HG02610 (cell line): ENCODE measurements at regions not wholly inside any gene's neighbourhood (a gene's known extent, or its start where the extent isn't known, plus 50 kb on each side); places are given as distances from the start of the nearest gene placed in this dataset.
"Not testable (repeated sequence)": the region's sequence is repeated elsewhere in the genome, so short reads cannot be mapped to it uniquely, and the experiment has no call there.

Experiments used
- ATAC-seq: cut with Tn5 transposase; IDR thresholded peaks from one replicate; pipeline ENCODE4 v1.9.1; 2021; ENCODE audit warnings: mild to moderate bottlenecking, moderate library complexity; ENCODE audit not compliant: unreplicated experiment

GRCh38 chr4:33065749-33066148 is 2345.6 kb downstream of the PCDH7 start:
- no peak for ATAC-seq

GRCh38 chr4:33067221-33067620 is 2347.1 kb downstream of the PCDH7 start:
- no peak for ATAC-seq

DNA sequence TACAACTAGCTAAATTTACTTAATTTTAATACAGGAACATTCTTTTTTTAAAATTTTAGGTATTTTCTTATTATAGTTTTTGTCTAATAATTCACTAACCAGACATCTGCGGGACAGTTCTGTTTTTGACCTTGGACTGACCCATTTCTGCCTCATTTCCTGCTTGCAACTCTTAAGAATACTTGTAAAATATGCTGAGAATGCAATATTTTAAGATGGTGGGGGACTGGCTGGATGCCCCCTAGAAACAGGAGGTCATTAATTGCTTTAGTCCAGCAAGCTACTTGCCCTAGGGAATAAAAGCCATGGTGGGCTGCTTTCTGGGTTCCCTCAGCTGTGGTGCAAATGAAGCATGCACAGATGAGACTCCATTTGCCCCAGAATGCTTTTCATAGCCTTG is 2348.4 kb downstream of the PCDH7 start:
- no peak for ATAC-seq

GRCh38 chr4:33071535-33071934 is 2351.4 kb downstream of the PCDH7 start:
- ATAC-seq, result no peak

DNA sequence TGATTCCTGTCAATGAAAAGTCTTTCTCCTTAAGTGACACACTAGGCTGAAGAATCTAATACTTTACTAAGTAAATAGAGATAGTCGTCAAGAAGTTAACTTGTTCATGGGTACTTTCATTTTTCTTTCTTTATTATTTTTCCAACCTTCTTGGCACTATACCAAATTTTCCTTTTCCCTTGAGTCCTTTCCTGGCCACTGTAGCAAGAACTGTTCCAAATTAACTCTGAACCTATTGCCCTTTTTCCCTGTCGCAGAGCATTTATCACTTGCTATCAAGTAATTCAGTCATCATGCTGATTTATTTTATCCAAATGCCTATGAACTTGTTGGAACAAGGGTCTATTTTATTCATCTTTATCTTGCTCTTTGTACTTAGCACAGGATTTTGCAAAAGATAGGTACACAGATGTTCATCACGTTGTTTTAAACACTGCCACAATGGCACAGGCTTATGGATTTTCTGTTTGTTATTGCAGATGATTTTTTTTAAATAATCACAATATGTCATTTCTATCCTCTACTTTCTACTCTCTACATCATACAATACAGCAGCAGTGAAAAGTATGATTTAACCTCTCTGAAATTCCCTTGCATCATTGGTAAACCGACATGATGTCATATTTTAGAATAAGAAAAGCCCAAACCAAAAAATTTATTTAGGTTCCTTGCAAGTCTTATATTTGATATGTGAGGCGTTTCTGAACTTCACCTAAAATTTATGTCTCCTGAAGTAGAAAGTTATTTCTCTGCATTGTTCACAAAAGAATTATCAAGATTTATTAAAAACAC is 2352.3 kb downstream of the PCDH7 start:
- ATAC-seq, result no peak

GRCh38 chr4:33073811-33074210 is 2353.6 kb downstream of the PCDH7 start:
- ATAC-seq, result no peak

GRCh38 chr4:33078145-33078544 is 2358.0 kb downstream of the PCDH7 start:
- ATAC-seq, result no peak

GRCh38 chr4:33080275-33080674 is 2360.1 kb downstream of the PCDH7 start:
- no peak for ATAC-seq

GRCh38 chr4:33085709-33086108 is 2365.5 kb downstream of the PCDH7 start:
- no peak for ATAC-seq

DNA sequence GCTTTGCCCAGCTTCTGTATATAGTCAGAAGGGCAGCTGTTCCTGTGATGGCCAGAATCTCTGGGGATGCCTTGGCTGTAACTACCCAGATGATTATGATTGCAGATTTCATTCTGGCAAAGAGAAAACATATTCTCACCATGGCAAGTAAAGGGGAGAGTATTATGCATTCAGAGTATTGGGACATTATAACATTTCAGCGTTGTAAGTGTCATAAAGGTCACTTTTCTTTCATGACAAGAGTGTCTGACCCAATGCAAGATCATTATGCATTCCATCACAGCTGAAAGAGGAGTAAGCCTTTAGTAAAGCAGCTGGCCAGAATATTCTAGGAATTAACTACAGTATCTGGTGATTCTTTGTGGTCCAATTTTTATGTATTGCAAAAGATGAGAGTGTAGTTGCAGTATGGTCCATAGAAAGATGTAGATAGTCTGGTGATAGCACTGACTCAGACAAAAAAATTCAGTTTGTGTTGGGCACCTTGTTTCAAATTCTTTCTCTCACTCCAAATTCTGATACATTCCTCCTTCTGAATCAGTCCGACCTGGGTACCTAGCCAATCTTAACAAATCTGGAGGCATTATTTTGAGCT is 2366.3 kb downstream of the PCDH7 start:
- ATAC-seq, result no peak

DNA sequence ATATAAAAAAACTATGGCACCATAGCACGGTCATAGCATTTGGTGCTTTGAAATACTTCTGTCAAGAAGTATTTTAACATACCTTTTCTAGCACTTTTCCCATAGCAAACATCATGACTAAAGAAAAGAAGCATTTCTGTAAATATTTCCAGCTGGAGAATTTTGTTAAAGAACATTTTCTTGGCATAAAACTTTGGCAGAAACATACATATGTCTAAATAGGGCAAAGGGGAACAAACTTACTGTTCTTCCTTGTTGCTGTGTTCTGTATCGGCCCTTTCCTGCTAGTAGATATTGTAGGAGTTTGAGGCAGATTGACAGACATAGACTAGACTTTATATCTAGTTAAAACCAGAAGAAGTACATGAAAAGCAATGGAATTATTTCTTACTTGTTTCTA is 2368.5 kb downstream of the PCDH7 start:
- no peak for ATAC-seq

- ATAC-seq, result no peak
These were observed 2370.7 kb downstream of the PCDH7 start for GRCh38 chr4:33090910-33091309.

DNA sequence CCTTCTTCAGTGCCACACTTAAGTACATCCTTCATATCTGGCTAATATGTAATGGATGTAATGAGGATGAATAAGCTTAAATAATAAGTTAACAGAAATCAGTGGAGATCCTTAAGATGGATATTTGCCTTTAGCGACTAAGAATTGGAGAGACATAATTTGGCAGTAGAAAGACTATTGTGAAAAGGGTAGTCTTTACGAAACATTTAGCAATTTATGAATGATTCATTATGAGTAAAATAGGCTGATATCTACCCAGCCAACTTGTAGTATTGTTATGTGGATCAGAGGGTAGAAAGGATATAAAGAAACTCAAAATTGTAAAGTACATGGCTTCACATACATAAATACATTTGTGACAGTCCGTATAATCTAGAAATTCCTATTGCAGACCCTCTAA is 2371.8 kb downstream of the PCDH7 start:
- no peak for ATAC-seq

DNA sequence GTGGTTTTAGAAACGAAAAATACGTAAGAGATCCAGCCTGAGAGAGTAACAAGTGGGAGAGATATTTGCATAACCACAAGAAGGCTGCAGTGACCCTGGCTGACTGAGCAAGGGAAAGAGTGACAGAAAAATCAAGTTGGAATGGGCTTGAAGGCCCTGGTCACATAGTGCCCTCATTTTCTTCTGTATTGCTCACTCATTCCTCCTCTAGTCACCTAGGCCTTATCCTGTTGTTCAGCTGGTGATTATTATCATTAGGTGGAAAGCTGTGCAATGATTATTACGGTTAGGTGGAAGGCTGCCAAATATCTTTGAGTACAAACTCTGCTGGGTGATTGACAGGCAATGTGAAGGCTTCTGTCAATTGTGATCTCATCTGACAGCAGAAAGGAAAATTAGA is 2384.1 kb downstream of the PCDH7 start:
- peak; percentile 93 for ATAC-seq

GRCh38 chr4:33107814-33108213 is 2387.6 kb downstream of the PCDH7 start:
- no peak for ATAC-seq

GRCh38 chr4:33111117-33111516 is 2390.9 kb downstream of the PCDH7 start:
- no peak for ATAC-seq

- no peak for ATAC-seq
These were observed 2396.7 kb downstream of the PCDH7 start for GRCh38 chr4:33116871-33117270.

DNA sequence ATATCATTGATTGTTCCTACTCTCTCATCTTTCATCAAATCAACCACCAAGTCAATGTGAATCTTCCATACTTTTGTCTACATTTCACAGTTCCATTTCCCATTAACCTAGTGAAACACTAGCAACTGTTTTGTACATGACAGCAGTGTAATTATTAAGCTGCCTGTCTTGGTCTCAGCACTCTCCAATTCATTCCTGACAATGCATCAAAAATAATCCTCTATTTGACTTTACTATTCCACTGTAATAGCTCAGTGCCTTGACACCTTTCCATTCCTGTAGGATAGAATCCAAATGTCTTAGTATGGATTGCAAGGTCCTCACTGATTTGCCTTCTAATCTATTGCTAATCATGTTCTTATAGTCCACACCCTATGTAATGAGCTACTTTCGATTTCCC is 2405.8 kb downstream of the PCDH7 start:
- ATAC-seq, result no peak

DNA sequence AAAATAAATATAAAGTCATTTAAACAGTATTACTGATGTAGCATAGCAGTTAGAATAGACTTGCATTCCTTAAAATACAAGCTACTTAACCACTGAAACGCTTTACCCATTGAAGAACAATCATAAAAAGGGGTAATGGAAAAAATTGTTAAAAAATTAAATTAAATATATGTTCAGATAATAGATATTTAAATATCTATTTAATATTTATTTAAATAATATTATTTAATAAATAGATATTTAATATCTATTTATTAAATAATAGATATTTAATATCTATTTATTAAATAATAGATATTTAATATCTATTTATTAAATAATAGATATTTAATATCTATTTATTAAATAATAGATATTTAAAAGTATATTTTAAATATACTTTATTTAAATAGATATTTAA is 2410.5 kb downstream of the PCDH7 start:
- ATAC-seq, result not testable (repeated sequence)

- no peak for ATAC-seq
These were observed 2413.6 kb downstream of the PCDH7 start for GRCh38 chr4:33133723-33134122.

DNA sequence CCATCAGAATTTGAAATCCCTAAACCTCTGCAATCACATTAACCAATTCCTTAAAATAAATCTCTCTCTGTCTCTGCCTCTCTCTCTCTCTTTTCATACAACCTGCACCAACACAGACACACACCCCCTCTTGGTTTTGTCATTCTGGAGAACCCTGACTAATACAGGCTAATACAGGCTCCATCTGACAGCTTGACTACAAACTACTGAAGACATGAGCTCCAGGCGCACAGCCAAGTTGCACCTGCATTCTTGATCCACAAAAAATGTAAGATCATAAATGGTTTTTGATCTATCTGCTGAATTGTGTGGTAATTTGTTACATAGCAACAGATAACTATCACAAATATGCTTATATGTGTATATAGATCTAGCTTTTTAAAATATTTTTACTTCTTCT is 2414.2 kb downstream of the PCDH7 start:
- no peak for ATAC-seq

- ATAC-seq, result no peak
These were observed 2429.7 kb downstream of the PCDH7 start for GRCh38 chr4:33149658-33150524.
